H9 (cell line): ENCODE measurements at regions not wholly inside any gene's neighbourhood (a gene's known extent, or its start where the extent isn't known, plus 50 kb on each side); places are given as distances from the start of the nearest gene placed in this dataset.

Source experiments
- DNase-seq: peaks from one replicate; pipeline ENCODE4 v3.0.0-alpha.2; 2017
- H2AFZ ChIP-seq: one replicate; pipeline ENCODE4 v1.6.1; 2013; ENCODE audit warnings: mild to moderate bottlenecking, low read length, control low read depth, moderate library complexity
- H2AK5ac ChIP-seq: 2 replicates; pipeline ENCODE4 v1.6.1; 2013; ENCODE audit warnings: low read length, control low read depth, mixed read lengths; ENCODE audit not compliant: insufficient read length
- H2BK120ac ChIP-seq: one replicate; pipeline ENCODE4 v1.6.1; 2013; ENCODE audit warnings: low read depth, mild to moderate bottlenecking, low read length, control low read depth, inconsistent platforms; ENCODE audit not compliant: poor library complexity, severe bottlenecking
- H2BK12ac ChIP-seq: 2 replicates; pipeline ENCODE4 v1.6.1; 2013; ENCODE audit warnings: low read length, control low read depth, mixed read lengths, low read depth; ENCODE audit not compliant: insufficient read length
- H2BK15ac ChIP-seq: 2 replicates; pipeline ENCODE4 v1.6.1; 2013; ENCODE audit warnings: low read depth, low read length, control low read depth
- H2BK20ac ChIP-seq: one replicate; pipeline ENCODE4 v1.6.1; 2013; ENCODE audit warnings: low read depth, mild to moderate bottlenecking, low read length, control low read depth, inconsistent platforms; ENCODE audit not compliant: poor library complexity, severe bottlenecking
- H2BK5ac ChIP-seq: 2 replicates; pipeline ENCODE4 v1.6.1; 2013; ENCODE audit warnings: low read length, control low read depth, mixed read lengths; ENCODE audit not compliant: insufficient read length
- H3K14ac ChIP-seq: 2 replicates; pipeline ENCODE4 v1.6.1; 2013; ENCODE audit warnings: low read length, control low read depth; ENCODE audit not compliant: insufficient read depth
- H3K18ac ChIP-seq: 2 replicates; pipeline ENCODE4 v1.6.1; 2013; ENCODE audit warnings: low read depth, mild to moderate bottlenecking, mixed read lengths, low read length, control low read depth; ENCODE audit not compliant: insufficient read length
- H3K23ac ChIP-seq: 2 replicates; pipeline ENCODE4 v1.6.1; 2013; ENCODE audit warnings: low read length, control low read depth, mixed read lengths, low read depth; ENCODE audit not compliant: insufficient read length
- H3K23me2 ChIP-seq: 2 replicates; pipeline ENCODE4 v1.6.1; 2013; ENCODE audit warnings: low read depth, mild to moderate bottlenecking, mixed read lengths, low read length, control low read depth; ENCODE audit not compliant: insufficient read length, poor library complexity, severe bottlenecking
- H3K27ac ChIP-seq: 2 replicates; pipeline ENCODE4 v1.5.1; 2013; ENCODE audit warnings: low read length, control low read depth, mixed read lengths, low read depth; ENCODE audit not compliant: insufficient read length
- H3K27me3 ChIP-seq: 2 replicates; pipeline ENCODE4 v1.6.1; 2013; ENCODE audit warnings: low read length, control low read depth, inconsistent platforms; ENCODE audit not compliant: insufficient read depth
- H3K4ac ChIP-seq: 2 replicates; pipeline ENCODE4 v1.6.1; 2013; ENCODE audit warnings: low read depth, mild to moderate bottlenecking, control low read depth, inconsistent platforms, low read length, moderate library complexity
- H3K4me1 ChIP-seq: 2 replicates; pipeline ENCODE4 v1.6.1; 2013; ENCODE audit warnings: low read length, control low read depth, inconsistent platforms; ENCODE audit not compliant: insufficient read depth
- H3K4me2 ChIP-seq: 2 replicates; pipeline ENCODE4 v1.6.1; 2013; ENCODE audit warnings: low read length, control low read depth, mixed read lengths; ENCODE audit not compliant: insufficient read length, insufficient read depth
- H3K56ac ChIP-seq: 2 replicates; pipeline ENCODE4 v1.6.1; 2013; ENCODE audit warnings: low read depth, mild to moderate bottlenecking, mixed read lengths, low read length, control low read depth; ENCODE audit not compliant: insufficient read length
- H3K79me1 ChIP-seq: 2 replicates; pipeline ENCODE4 v1.6.1; 2013; ENCODE audit warnings: low read depth, mild to moderate bottlenecking, moderate library complexity, low read length, control low read depth, inconsistent platforms; ENCODE audit not compliant: insufficient read depth, poor library complexity, severe bottlenecking
- H3K79me2 ChIP-seq: 2 replicates; pipeline ENCODE4 v1.6.1; 2013; ENCODE audit warnings: low read length, control low read depth, inconsistent platforms; ENCODE audit not compliant: insufficient read depth
- H3K9ac ChIP-seq: 2 replicates; pipeline ENCODE4 v1.6.1; 2013; ENCODE audit warnings: low read length, control low read depth, mixed read lengths; ENCODE audit not compliant: insufficient read length; ENCODE audit errors: extremely low read depth
- H3K9me3 ChIP-seq: one replicate; pipeline ENCODE4 v1.6.1; 2013; ENCODE audit warnings: low read depth, low read length, inconsistent platforms; ENCODE audit not compliant: control insufficient read depth
- H3T11ph ChIP-seq: one replicate; pipeline ENCODE4 v1.6.1; 2013; ENCODE audit warnings: mild to moderate bottlenecking, low read length, control low read depth, inconsistent platforms
- H4K20me1 ChIP-seq: one replicate; pipeline ENCODE4 v1.6.1; 2013; ENCODE audit not compliant: control insufficient read depth, insufficient read length, insufficient read depth
- H4K5ac ChIP-seq: 2 replicates; pipeline ENCODE4 v1.6.1; 2013; ENCODE audit warnings: low read depth, mild to moderate bottlenecking, mixed read lengths, low read length, control low read depth; ENCODE audit not compliant: insufficient read length
- H4K8ac ChIP-seq: replicated peaks from 2 replicates; pipeline ENCODE4 v1.6.1; 2013; ENCODE audit warnings: low read length, control low read depth, mixed read lengths, low read depth; ENCODE audit not compliant: insufficient read length
- H4K91ac ChIP-seq: 2 replicates; pipeline ENCODE4 v1.6.1; 2013; ENCODE audit warnings: low read depth, mild to moderate bottlenecking, moderate library complexity, mixed read lengths, low read length, control low read depth; ENCODE audit not compliant: insufficient read length
- H3K27ac Mint-ChIP-seq, 3 experiments: 2 replicates in 2 of 3; 3 replicates in 1 of 3; pipeline ENCODE4 v1.8.0; 2020 to 2021; ENCODE audit warnings: mixed read lengths in 3 of 3, mild to moderate bottlenecking in 1 of 3, moderate library complexity in 1 of 3
- H3K27me3 Mint-ChIP-seq: 2 replicates; pipeline ENCODE4 v1.8.0; 2021; ENCODE audit warnings: low read depth, mild to moderate bottlenecking, moderate library complexity, mixed read lengths
- H3K36me3 Mint-ChIP-seq, 3 experiments: 2 replicates in 2 of 3; 3 replicates in 1 of 3; pipeline ENCODE4 v1.8.0; 2020 to 2021; ENCODE audit warnings: low read depth in 3 of 3, mixed read lengths in 3 of 3; ENCODE audit not compliant: insufficient read depth in 1 of 3
- H3K4me1 Mint-ChIP-seq, 2 experiments: 2 replicates each; pipeline ENCODE4 v1.8.0; 2020; ENCODE audit warnings: mixed read lengths in 2 of 2
- H3K4me3 Mint-ChIP-seq, 2 experiments: 2 replicates in 1 of 2; 3 replicates in 1 of 2; pipeline ENCODE4 v1.8.0; 2020 to 2021; ENCODE audit warnings: mild to moderate bottlenecking in 2 of 2, mixed read lengths in 2 of 2, moderate library complexity in 1 of 2
- H3K9me3 Mint-ChIP-seq, 2 experiments: 2 replicates in 1 of 2; 3 replicates in 1 of 2; pipeline ENCODE4 v1.8.0; 2020; ENCODE audit warnings: mild to moderate bottlenecking in 2 of 2, mixed read lengths in 2 of 2, moderate library complexity in 1 of 2
- CTCF ChIP-seq: fragments of 200-600 bp; sonication (generic); conservative IDR thresholded peaks from 3 replicates; pipeline ENCODE4 v1.8.0; 2021; ENCODE audit warnings: antibody characterized with exemption, mild to moderate bottlenecking
- WGBS: extraction: QIAGEN DNeasy Blood & Tissue Kit; methylation state at CpG from one replicate; pipeline ENCODE4 v1.1.7; 2013; ENCODE audit warnings: missing lambda C conversion rate, low lambda C conversion rate, mixed read lengths; ENCODE audit not compliant: insufficient read length; ENCODE audit errors: extremely low coverage; 5-methylcytosine and 5-hydroxymethylcytosine counted together

DNA sequence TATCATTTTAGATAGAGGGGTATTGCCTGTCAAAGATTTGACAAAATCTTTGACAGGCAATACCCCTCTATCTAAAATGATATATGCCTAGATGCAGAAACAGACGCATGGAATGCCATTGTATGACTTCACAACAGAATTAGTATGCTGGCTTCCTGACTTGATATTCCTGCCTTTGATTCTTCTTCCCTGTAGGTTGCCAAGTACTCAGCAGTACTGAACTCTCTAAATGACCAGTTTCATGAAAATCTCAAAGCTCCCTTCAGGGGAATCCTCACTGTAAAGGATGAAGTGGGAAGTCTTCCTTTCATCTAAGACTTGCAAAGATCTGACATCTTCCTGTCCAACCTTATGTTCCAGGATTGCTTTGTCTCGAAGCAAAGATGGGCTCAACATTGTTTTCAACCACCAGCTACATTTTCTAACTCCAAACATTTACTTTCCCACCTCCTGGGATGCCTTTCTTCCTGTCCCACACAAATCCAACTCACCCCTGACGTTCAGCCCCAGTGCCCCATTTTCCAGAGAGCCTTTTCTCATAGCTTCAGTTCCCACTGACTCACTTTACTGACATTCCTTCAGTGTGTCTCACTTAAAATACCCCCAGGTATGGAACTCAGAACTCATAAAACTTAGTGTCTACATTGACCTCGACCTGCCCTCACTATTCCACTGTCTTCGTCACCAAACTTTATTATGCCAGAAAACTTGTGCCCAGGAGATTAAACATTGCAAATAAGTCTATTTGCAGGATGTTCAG lies 67.3 kb upstream of the KCNJ6 start:
- Histone ChIP-seq H3K14ac (no peak overlapping the region), H4K20me1 (no peaks in the 10 kb centered on the region), H2AFZ (no peak overlapping the region), H4K8ac (no peak overlapping the region), H4K91ac (no peak overlapping the region), H2BK120ac (no peak overlapping the region), H3K79me1 (no peaks in the 10 kb centered on the region), H3K56ac (no peak overlapping the region), H3K18ac (no peak overlapping the region), H2BK15ac (no peak overlapping the region), H2BK12ac (no peak overlapping the region), H3K9ac (no peak overlapping the region), H2BK5ac (no peak overlapping the region), H3K23ac (no peak overlapping the region), H3K27ac (no peak overlapping the region), H3K4ac (no peak overlapping the region), H3K23me2 (no peaks in the 10 kb centered on the region), H2BK20ac (no peak overlapping the region), H4K5ac (no peak overlapping the region), H3K79me2 (no peaks in the 10 kb centered on the region), H3K27me3 (no peaks in the 10 kb centered on the region), H3K4me2 (no peak overlapping the region), H2AK5ac (no peak overlapping the region), H3T11ph (no peak overlapping the region), H3K4me1 (no peaks in the 10 kb centered on the region), H3K9me3 (no peaks in the 10 kb centered on the region)
- DNase-seq = no peak
- Mint-ChIP-seq H3K27ac (no peak overlapping the region), H3K4me3 (no peak overlapping the region), H3K27me3 (no peaks in the 10 kb centered on the region; the same call in none of the 2 replicates), H3K9me3 (no peaks in the 10 kb centered on the region), H3K4me1 (peaks cover 3 to 7% of the 10 kb centered on the region in 2 experiments), H3K36me3 (no peaks in the 10 kb centered on the region)
- no peak for TF ChIP-seq CTCF
- WGBS = no CpG with 5 or more reads among the region's 5 CpGs
